GM19043 (cell line): ENCODE measurements at regions not wholly inside any gene's neighbourhood (a gene's known extent, or its start where the extent isn't known, plus 50 kb on each side); places are given as distances from the start of the nearest gene placed in this dataset.

ENCODE experiments used
- ATAC-seq: cut with Tn5 transposase; IDR thresholded peaks from one replicate; pipeline ENCODE4 v1.9.1; 2021; ENCODE audit warnings: low read depth; ENCODE audit not compliant: unreplicated experiment

- no peak for ATAC-seq
Observed at GRCh38 chr11:15576769-15577168, 462.0 kb downstream of the INSC start.

GRCh38 chr11:15577519-15577918, 462.8 kb downstream of the INSC start:
- ATAC-seq = no peak

GRCh38 chr11:15579287-15580001, 464.7 kb downstream of the INSC start:
- ATAC-seq = no peak

GRCh38 chr11:15580056-15580774, 465.5 kb downstream of the INSC start:
- ATAC-seq = no peak

GRCh38 chr11:15580775-15581095, 466.0 kb downstream of the INSC start:
- ATAC-seq = no peak

GRCh38 chr11:15584158-15584557, 469.4 kb downstream of the INSC start:
- ATAC-seq = no peak

- no peak for ATAC-seq
Observed at GRCh38 chr11:15585602-15586331, 471.0 kb downstream of the INSC start.

- no peak for ATAC-seq
Observed at GRCh38 chr11:15586741-15587473, 472.2 kb downstream of the INSC start.

GRCh38 chr11:15589070-15589626, 474.4 kb downstream of the INSC start:
- ATAC-seq = no peak

- no peak for ATAC-seq
Observed at GRCh38 chr11:15590132-15590531, 475.4 kb downstream of the INSC start.

GRCh38 chr11:15591112-15591537, 476.4 kb downstream of the INSC start:
- ATAC-seq = no peak

- no peak for ATAC-seq
Observed at GRCh38 chr11:15594607-15595006, 479.9 kb downstream of the INSC start.

GRCh38 chr11:15599376-15599775, 484.7 kb downstream of the INSC start:
- ATAC-seq = no peak

GRCh38 chr11:15602047-15602446, 487.3 kb downstream of the INSC start:
- ATAC-seq = no peak

- no peak for ATAC-seq
Observed at GRCh38 chr11:15602785-15603567, 488.3 kb downstream of the INSC start.

GRCh38 chr11:15605094-15605493, 490.4 kb downstream of the INSC start:
- no peak for ATAC-seq

- no peak for ATAC-seq
Observed at GRCh38 chr11:15607361-15608036, 492.8 kb downstream of the INSC start.

- ATAC-seq = no peak
Observed at GRCh38 chr11:15609445-15609844, 494.7 kb downstream of the INSC start.

- no peak for ATAC-seq
Observed at GRCh38 chr11:15610881-15611280, 496.2 kb downstream of the INSC start.
